ENCODE measurements at regions not wholly inside any gene's neighbourhood (a gene's known extent, or its start where the extent isn't known, plus 50 kb on each side); places are given as distances from the start of the nearest gene placed in this dataset.

DNA sequence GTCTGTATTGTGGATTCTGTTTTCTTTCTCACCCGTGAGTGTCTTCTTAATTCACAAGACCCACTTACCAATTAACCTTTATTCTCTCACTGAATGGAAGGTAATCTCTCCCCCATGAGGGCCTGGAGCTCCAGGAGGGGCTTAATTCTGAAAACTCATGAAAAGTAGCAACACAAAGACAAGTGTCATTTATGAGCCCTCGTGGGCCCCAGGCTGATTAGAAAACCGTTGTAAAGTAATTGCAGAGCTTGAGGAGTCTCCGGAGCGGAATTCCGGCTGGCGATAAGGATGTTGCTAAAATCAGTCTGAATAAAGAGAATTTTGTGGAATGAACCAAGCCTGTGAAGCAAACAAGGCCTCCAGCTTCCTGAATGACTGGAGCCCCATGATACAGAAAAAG lies 301.5 kb downstream of the HAPSTR1 start:
- peaks cover 16% of the 10 kb centered on the region for H3K9me3 Mint-ChIP-seq
- no peak overlapping the region for H3K27ac Mint-ChIP-seq
- no peak overlapping the region for H3K4me3 Mint-ChIP-seq
- no peaks in the 10 kb centered on the region for H3K36me3 Mint-ChIP-seq (ENCODE audit: low read depth)
- H3K27me3 Mint-ChIP-seq (ENCODE audit: insufficient read depth) = no peaks in the 10 kb centered on the region
- no peaks in the 10 kb centered on the region for H3K4me1 Mint-ChIP-seq (ENCODE audit: low read depth)
- intact Hi-C loops (cut with micrococcal nuclease) = no loop called here
- DNase-seq (ENCODE audit: low spot score) = no peak

DNA sequence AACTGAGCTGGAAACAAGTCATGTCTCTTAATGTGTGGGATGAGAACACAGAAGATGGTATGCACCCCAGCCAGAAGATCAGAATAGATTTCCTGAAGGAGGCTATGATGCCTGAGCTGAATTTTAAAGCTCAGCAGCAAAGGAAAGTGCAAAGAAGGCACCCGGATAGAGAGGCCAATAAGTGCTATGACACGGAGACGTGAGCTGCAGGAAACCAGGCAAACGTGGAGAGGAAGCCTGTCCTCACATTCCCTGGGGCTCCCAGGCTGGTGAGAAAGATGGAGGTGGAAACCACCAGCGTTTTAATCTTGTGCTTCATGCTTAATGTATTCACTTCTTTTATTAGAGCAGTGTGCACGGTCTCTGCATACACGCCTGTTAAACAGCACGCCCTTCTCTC lies 302.1 kb downstream of the HAPSTR1 start:
- Mint-ChIP-seq H3K36me3 (ENCODE audit: low read depth) (no peaks in the 10 kb centered on the region), H3K27me3 (ENCODE audit: insufficient read depth) (no peaks in the 10 kb centered on the region), H3K4me3 (no peak overlapping the region), H3K4me1 (ENCODE audit: low read depth) (no peaks in the 10 kb centered on the region), H3K27ac (no peak overlapping the region), H3K9me3 (peaks cover 12% of the 10 kb centered on the region)
- DNase-seq (ENCODE audit: low spot score) = no peak
- intact Hi-C loops (cut with micrococcal nuclease) = no loop called here

DNA sequence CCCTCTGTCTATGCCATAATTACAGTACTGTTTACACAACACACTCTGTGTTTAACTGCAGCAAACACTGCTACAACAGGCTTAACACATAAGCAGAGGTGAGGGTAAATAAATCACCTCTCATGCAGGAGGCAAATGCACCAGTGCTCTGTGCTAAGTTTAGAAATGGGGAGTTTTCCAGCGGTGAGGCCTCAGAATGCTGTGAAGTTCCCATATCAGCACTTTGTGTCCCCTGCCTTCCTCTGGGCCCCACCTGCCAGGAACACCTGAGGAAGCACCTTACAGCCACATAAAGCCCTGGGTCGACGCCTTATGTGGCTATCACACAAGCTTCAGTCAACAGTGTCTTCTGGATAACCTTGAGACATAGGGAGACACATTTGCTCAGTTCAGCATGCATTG lies 304.5 kb downstream of the HAPSTR1 start:
- Mint-ChIP-seq H3K4me1 (ENCODE audit: low read depth) (no peaks in the 10 kb centered on the region), H3K27ac (no peak overlapping the region), H3K36me3 (ENCODE audit: low read depth) (no peaks in the 10 kb centered on the region), H3K4me3 (no peak overlapping the region), H3K9me3 (peaks cover 6% of the 10 kb centered on the region), H3K27me3 (ENCODE audit: insufficient read depth) (no peaks in the 10 kb centered on the region)
- DNase-seq (ENCODE audit: low spot score) = no peak
- intact Hi-C loops (cut with micrococcal nuclease) = no loop called here

DNA sequence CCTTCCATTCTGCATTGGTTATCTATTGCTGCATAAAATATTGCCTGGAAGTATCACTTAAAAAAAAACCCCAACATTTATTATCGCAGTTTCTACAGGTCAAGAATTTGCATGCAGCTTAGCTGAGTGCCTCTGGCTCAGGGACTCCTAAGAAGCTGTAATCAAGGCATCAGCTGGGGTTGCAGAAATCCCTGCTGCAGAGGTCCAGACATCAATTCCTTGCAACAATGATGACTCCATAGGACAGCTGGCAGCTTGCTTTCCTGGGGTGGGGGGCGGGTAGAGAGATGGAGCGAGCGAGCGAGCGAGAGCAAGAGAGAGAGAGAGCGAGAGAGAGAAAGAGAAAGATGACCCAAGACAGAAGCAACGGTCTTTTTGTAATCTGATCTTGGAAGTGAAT lies 308.1 kb downstream of the HAPSTR1 start:
- Mint-ChIP-seq H3K36me3 (ENCODE audit: low read depth) (no peaks in the 10 kb centered on the region), H3K27ac (no peak overlapping the region), H3K9me3 (peaks cover 4% of the 10 kb centered on the region), H3K27me3 (ENCODE audit: insufficient read depth) (no peaks in the 10 kb centered on the region), H3K4me3 (no peak overlapping the region), H3K4me1 (ENCODE audit: low read depth) (no peaks in the 10 kb centered on the region)
- intact Hi-C loops (cut with micrococcal nuclease) = no loop called here
- DNase-seq (ENCODE audit: low spot score) = no peak

DNA sequence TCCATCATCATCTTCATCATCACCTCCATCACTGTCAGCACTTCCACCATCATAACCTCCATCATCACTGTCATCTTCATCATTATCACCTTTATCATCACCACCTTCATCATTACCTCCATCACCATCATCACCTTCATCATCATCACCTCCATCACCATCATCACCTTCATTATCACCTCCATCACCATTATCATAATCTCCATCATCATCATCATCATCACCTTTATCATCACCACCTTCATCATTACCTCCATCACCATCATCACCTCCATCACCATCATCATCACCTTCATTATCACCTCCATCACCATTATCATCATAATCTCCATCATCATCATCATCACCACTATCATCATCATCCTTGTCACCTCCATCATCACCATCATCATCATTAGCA lies 309.7 kb downstream of the HAPSTR1 start:
- no peaks in the 10 kb centered on the region for H3K4me1 Mint-ChIP-seq (ENCODE audit: low read depth)
- intact Hi-C loops (cut with micrococcal nuclease) = no loop called here
- H3K9me3 Mint-ChIP-seq = peaks cover 4% of the 10 kb centered on the region
- no peak overlapping the region for H3K4me3 Mint-ChIP-seq
- no peak for DNase-seq (ENCODE audit: low spot score)
- H3K27me3 Mint-ChIP-seq (ENCODE audit: insufficient read depth) = no peaks in the 10 kb centered on the region
- H3K36me3 Mint-ChIP-seq (ENCODE audit: low read depth) = no peaks in the 10 kb centered on the region
- no peak overlapping the region for H3K27ac Mint-ChIP-seq

DNA sequence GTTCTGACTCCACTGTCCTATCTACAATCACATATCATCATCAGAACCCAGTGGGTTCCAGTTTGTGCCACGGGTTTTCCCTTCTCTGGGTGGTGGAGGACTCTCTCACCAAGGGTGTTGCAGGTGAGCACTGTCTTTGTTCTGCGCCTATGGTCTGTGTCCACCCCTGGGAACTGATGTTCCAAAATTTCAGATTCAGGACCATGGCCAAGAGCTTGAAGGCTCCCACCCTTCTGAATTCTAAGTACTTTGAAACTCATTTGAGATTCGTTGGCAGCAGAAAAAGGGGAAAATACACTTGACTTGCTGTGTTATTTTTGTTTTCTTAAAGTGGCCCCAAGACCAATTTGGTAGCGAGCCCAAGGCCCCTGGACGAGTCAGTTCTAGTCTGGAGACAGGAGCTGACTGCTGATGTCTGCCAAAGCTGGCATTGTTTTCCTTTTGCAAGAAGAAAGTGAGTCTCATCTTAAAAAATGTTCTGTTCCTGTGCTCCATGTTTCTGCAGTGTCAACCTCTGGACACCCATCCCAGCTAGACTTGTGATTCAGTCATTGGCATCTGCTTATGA lies 310.9 kb downstream of the HAPSTR1 start:
- H3K27me3 Mint-ChIP-seq (ENCODE audit: insufficient read depth) = no peaks in the 10 kb centered on the region
- H3K9me3 Mint-ChIP-seq = peaks cover 4% of the 10 kb centered on the region
- no peaks in the 10 kb centered on the region for H3K36me3 Mint-ChIP-seq (ENCODE audit: low read depth)
- no peak overlapping the region for H3K4me3 Mint-ChIP-seq
- no peaks in the 10 kb centered on the region for H3K4me1 Mint-ChIP-seq (ENCODE audit: low read depth)
- no peak for DNase-seq (ENCODE audit: low spot score)
- intact Hi-C loops (cut with micrococcal nuclease) = no loop called here
- no peak overlapping the region for H3K27ac Mint-ChIP-seq

DNA sequence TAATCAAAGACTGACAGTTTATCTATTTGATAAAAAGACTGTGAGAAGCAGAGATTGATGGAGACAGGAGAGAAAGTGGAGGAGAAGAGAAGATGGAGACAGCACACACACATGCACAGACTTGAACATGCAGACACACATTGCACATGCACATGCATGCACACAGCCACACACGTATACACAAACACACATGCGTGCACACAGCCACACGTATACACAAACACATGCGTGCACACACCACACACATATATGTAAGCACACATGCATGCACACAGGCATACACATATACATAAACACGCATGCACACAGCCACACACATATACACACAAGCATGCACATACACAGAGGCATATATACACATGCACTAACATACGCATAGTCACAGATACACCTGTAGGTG lies 313.4 kb downstream of the HAPSTR1 start:
- no peak for DNase-seq (ENCODE audit: low spot score)
- H3K27ac Mint-ChIP-seq = no peak overlapping the region
- no peaks in the 10 kb centered on the region for H3K4me1 Mint-ChIP-seq (ENCODE audit: low read depth)
- no peaks in the 10 kb centered on the region for H3K27me3 Mint-ChIP-seq (ENCODE audit: insufficient read depth)
- no peaks in the 10 kb centered on the region for H3K9me3 Mint-ChIP-seq
- H3K4me3 Mint-ChIP-seq = no peak overlapping the region
- intact Hi-C loops (cut with micrococcal nuclease) = no loop called here
- H3K36me3 Mint-ChIP-seq (ENCODE audit: low read depth) = no peaks in the 10 kb centered on the region

DNA sequence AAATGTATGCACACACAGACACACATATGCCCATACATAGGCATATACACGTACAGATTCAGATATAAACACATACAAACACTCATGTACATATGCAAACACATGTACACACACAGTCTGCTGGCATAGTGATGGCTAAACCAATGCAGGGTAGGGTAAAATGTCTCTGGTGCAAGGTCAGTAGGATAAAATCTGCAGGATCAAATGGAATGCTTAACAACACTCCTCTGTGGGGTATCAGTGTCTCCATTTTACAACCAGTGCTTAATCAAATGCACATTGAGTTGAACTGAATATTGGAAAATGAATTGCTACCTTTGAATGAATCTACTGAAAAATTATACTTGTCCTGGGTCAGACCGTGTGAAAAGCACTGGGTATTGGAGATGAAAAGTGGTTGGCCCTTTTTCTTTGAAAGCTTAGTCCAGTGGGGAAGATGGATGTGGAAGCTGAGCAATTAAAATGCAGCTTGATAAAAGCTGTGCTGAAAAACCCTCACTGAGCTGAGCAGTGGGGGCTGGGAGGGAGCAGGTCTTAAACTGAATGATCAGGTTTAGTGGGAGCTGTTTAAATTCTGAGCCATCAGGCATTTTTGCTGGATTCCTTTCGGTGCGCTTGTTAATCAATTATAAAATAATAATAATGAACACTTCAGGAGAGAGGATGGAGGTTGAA lies 314.7 kb downstream of the HAPSTR1 start:
- H3K27me3 Mint-ChIP-seq (ENCODE audit: insufficient read depth) = no peaks in the 10 kb centered on the region
- no peaks in the 10 kb centered on the region for H3K9me3 Mint-ChIP-seq
- intact Hi-C loops (cut with micrococcal nuclease) = no loop called here
- no peak for DNase-seq (ENCODE audit: low spot score)
- no peaks in the 10 kb centered on the region for H3K36me3 Mint-ChIP-seq (ENCODE audit: low read depth)
- H3K4me3 Mint-ChIP-seq = no peak overlapping the region
- H3K4me1 Mint-ChIP-seq (ENCODE audit: low read depth) = no peaks in the 10 kb centered on the region
- H3K27ac Mint-ChIP-seq = no peak overlapping the region

DNA sequence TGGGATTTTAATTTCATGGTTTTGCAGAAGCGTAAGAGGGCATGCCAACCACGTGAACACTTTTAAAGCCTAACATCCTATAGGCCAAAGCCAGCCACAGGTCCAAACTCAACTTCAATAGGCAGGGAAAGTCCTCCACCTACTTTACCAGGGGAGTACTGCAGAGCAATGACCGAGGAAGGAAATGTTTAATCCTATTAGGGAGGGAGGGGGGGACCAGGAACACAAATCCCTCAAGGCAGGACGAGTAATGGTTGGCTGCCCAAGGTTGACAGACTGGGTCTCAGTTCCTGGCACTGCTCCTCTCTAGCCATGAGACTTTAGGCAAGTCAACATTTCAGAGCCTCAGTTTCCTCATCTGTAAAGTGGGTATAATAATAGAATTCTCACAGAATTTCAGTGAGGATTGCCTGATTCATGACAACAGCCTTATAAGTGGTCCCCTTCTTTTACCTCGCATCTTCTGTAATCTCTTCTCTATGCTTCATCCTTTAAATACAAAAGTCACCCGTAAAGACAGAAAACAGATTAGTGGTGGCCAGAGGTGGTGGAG lies 315.8 kb downstream of the HAPSTR1 start:
- DNase-seq (ENCODE audit: low spot score) = no peak
- Mint-ChIP-seq H3K36me3 (ENCODE audit: low read depth) (no peaks in the 10 kb centered on the region), H3K4me3 (no peak overlapping the region), H3K27ac (no peak overlapping the region), H3K27me3 (ENCODE audit: insufficient read depth) (no peaks in the 10 kb centered on the region), H3K9me3 (no peaks in the 10 kb centered on the region), H3K4me1 (ENCODE audit: low read depth) (no peaks in the 10 kb centered on the region)
- intact Hi-C loops (cut with micrococcal nuclease) = no loop called here

DNA sequence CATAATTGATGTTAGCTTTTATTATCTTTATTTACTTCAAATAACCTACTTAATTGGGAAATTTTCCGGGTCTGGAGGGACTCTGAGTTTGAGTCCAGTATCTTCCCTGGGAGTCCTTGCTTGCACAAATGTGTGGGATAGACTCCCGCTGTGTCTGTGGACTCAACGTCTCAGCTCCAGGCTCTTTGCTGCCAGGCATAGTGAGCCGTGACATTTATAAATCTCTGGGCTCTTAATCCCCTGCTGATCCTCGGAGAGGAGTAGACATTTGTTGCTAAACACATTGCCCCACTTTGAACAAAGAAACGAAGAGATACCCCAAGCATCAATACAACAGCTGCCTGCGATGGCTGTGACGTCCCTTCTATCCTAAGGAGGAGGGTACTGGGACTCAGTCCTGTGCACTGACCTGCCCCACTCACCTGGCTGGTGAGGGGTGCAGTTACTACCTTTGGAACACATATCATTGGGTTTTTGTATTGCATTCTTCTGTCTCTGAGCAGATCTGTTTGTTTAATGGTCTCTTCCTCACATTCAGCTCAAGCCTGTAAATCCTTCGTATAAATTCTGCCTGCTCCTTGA lies 316.9 kb downstream of the HAPSTR1 start:
- Mint-ChIP-seq H3K4me1 (ENCODE audit: low read depth) (no peaks in the 10 kb centered on the region), H3K27ac (no peak overlapping the region), H3K4me3 (no peak overlapping the region), H3K27me3 (ENCODE audit: insufficient read depth) (no peaks in the 10 kb centered on the region), H3K36me3 (ENCODE audit: low read depth) (no peaks in the 10 kb centered on the region), H3K9me3 (no peaks in the 10 kb centered on the region)
- intact Hi-C loops (cut with micrococcal nuclease) = no loop called here
- no peak for DNase-seq (ENCODE audit: low spot score)

DNA sequence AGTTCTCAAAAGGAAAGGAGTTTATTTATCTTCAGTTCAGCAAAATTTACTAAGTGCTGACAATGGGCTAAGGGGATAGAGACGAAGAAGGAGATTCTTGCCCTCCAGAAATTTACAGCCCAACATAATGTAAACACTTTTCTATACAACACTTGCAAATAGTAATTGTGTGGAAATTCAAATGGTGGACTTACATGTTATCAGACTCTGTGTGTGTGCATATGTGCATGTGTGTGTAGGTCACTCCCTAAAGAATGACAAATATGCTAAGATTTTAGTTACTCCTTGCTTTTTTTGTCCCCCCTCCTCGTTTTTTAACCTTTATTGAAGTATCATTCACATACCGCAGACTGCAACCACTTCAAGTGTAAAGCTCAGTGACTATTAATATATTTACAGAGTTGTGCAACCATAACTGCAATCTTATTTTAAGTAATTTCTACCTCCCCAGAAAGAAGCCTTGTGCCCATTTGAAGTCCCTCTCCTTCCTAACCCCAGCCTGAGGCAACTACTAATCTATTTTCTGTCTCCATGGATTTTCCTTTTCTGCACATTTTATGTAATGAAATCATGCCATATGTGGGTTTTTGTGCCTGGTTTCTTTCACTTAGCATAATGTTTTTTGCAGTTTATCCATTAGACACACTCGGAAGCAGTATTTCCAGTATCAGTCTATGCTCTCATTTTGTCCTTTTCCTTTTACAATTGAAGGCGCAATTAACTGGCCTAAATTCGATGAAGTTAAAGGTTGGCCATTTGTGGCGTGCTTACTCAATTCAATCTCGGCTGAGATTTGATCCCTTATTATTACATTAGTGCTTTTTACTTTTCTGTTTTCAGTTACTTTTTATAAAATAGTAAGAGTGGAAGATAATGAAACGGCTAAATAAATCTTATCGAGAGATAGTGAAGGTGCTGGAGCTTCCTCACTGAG lies 318.4 kb downstream of the HAPSTR1 start:
- intact Hi-C loops (cut with micrococcal nuclease) = no loop called here
- H3K27me3 Mint-ChIP-seq (ENCODE audit: insufficient read depth) = no peaks in the 10 kb centered on the region
- no peaks in the 10 kb centered on the region for H3K9me3 Mint-ChIP-seq
- no peaks in the 10 kb centered on the region for H3K4me1 Mint-ChIP-seq (ENCODE audit: low read depth)
- H3K4me3 Mint-ChIP-seq = no peak overlapping the region
- DNase-seq (ENCODE audit: low spot score) = no peak
- H3K36me3 Mint-ChIP-seq (ENCODE audit: low read depth) = no peaks in the 10 kb centered on the region
- no peak overlapping the region for H3K27ac Mint-ChIP-seq

DNA sequence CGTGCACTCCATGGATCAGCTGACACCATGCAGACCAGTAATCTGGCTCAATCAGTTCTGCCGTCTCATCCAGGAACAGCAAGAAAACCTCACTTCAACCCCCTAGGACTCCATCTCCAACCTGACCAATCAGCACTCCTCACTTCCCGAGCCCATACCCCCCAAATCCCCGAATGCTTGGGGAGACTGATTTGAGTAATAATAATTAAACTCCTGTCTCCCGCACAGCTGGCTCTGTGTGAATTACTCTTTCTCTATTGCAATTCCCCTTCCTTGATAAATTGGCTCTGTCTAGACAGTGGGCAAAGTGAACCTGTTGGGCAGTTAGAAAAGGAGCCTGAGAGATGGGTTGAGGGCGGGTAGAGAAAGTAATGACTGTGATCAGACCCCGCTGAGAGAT lies 320.0 kb downstream of the HAPSTR1 start:
- no peaks in the 10 kb centered on the region for H3K27me3 Mint-ChIP-seq (ENCODE audit: insufficient read depth)
- DNase-seq (ENCODE audit: low spot score) = no peak
- H3K36me3 Mint-ChIP-seq (ENCODE audit: low read depth) = no peaks in the 10 kb centered on the region
- H3K4me3 Mint-ChIP-seq = no peak overlapping the region
- H3K27ac Mint-ChIP-seq = no peak overlapping the region
- intact Hi-C loops (cut with micrococcal nuclease) = no loop called here
- H3K4me1 Mint-ChIP-seq (ENCODE audit: low read depth) = no peaks in the 10 kb centered on the region
- peaks cover 3% of the 10 kb centered on the region for H3K9me3 Mint-ChIP-seq
